Fibroblast of the aortic adventitia (primary cell): ENCODE measurements at regions not wholly inside any gene's neighbourhood (a gene's known extent, or its start where the extent isn't known, plus 50 kb on each side); places are given as distances from the start of the nearest gene placed in this dataset.
"Not testable (repeated sequence)": the region's sequence is repeated elsewhere in the genome, so short reads cannot be mapped to it uniquely, and the experiment has no call there.

Experiments
- DNase-seq: peaks from one replicate; pipeline ENCODE4 v3.0.0-alpha.2; 2010; ENCODE audit warnings: low read depth
- H3K4me3 ChIP-seq: 2 replicates; pipeline ENCODE4 v1.5.1; 2011; ENCODE audit warnings: low read depth, mild to moderate bottlenecking, control low read depth, low read length, moderate library complexity
- CTCF ChIP-seq: IDR thresholded peaks from 2 replicates; pipeline ENCODE4 v1.5.1; 2011; ENCODE audit warnings: mild to moderate bottlenecking, low read length, control low read depth, inconsistent platforms; ENCODE audit not compliant: insufficient read depth

- H3K4me3 ChIP-seq, result no peak overlapping the region
- no peak for DNase-seq
These were observed 887.3 kb downstream of the DIAPH3 start for GRCh38 chr13:59276436-59276835.

DNA sequence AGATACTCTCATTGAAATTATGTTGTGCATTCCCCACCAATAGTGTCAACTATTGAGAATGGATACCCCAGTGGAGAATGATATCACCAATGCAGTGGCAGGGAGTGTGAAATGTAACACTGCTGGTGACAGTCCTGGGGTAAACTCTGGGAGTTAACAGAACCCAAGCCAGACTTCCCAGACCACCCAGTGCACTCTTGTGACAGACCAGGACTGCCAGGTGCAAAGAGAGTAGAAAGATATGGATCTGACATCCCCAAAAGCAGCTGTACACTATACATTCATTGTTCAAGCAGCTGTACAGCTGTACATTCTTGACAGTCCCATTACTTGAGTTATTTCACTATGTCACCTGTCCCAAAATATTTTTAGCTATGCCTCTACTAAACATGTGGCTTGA lies 886.6 kb downstream of the DIAPH3 start:
- DNase-seq, result no peak
- TF ChIP-seq CTCF, result no peak
- no peak overlapping the region for H3K4me3 ChIP-seq

More at GRCh38 chr13:59276436-59276835, 887.3 kb downstream of the DIAPH3 start:
- no peak for TF ChIP-seq CTCF

DNA sequence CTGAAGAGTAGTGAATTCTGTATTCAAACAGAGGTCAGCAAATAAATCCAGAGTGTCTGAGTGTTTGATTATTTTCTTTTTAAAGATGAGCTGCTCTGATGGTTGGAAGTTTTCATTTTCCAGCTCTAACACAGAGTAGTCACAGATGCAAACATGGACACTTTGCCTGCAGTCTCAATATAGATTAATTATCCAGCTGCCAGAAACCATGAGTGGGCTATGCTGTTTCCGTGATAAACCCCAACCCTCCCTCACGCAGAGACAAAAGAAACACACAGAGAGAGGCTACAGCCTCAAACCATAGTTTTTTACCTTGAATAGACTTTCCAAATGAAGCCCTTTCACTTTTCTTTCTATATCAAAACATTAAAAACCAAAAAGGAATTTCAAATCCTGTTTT lies 884.7 kb downstream of the DIAPH3 start:
- H3K4me3 ChIP-seq, result no peak overlapping the region
- no peak for TF ChIP-seq CTCF
- no peak for DNase-seq

GRCh38 chr13:59279576-59279975 lies 884.2 kb downstream of the DIAPH3 start:
- no peak overlapping the region for H3K4me3 ChIP-seq
- DNase-seq, result no peak
- TF ChIP-seq CTCF, result no peak

DNA sequence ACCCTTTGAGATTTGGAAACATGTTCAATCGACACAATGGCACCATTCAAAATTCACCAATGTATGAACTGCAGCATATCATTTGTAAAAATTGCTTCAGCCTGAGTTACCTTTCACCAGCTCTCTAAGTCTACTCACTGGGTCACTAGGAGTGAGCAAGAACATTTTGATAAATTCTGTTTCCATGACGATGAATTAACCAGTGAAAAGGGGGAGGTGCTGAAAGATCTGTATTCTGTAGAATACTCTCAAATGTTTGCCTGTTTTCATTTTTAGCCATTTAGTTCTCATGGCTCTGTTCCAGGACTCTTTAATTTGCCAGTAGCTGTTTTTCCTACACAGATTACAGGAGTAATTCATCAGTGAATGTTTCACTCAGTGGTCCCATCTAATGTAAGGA lies 883.4 kb downstream of the DIAPH3 start:
- H3K4me3 ChIP-seq, result no peak overlapping the region
- no peak for DNase-seq
- TF ChIP-seq CTCF, result no peak

GRCh38 chr13:59281453-59281852 lies 882.3 kb downstream of the DIAPH3 start:
- TF ChIP-seq CTCF, result no peak
- H3K4me3 ChIP-seq, result no peak overlapping the region

GRCh38 chr13:59292240-59292639 lies 871.5 kb downstream of the DIAPH3 start:
- not testable (repeated sequence) for H3K4me3 ChIP-seq

More at GRCh38 chr13:59281453-59281852, 882.3 kb downstream of the DIAPH3 start:
- no peak for DNase-seq

More at GRCh38 chr13:59292240-59292639, 871.5 kb downstream of the DIAPH3 start:
- DNase-seq, result not testable (repeated sequence)
